ENCODE measurements at regions not wholly inside any gene's neighbourhood (a gene's known extent, or its start where the extent isn't known, plus 50 kb on each side); places are given as distances from the start of the nearest gene placed in this dataset.

DNA sequence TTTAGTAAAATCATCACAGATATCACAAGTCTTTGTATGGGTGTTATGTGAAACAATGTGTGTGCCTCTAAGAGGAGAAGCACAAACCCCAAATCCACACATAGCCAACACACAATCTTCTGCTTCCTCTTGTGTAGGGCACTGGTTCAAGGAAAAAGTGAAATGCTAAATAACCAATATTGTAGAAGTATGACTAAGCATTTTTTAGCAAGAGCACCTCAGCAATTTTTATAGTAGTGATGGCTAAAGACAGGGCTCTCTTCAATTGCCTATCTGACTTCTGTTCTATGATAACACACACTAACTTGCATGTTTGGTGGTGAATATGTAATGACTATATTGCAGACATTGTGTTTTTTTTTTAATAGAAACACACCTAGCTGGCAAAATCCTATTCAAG is 997.9 kb upstream of the ALCAM start:
- no peaks in the 10 kb centered on the region for H3K27me3 ChIP-seq
- no peak overlapping the region for H3K27ac ChIP-seq
- no peaks in the 10 kb centered on the region for H3K36me3 ChIP-seq
- TF ChIP-seq POLR2A (IDR thresholded peaks at IDR 0.05) (no peak), CTCF (IDR thresholded peaks at IDR 0.05) (no peak)
- H3K9me3 ChIP-seq = no peaks in the 10 kb centered on the region
- no peak for ATAC-seq
- no peak overlapping the region for H3K4me3 ChIP-seq
- intact Hi-C loops (cut with DNase I) = no loop called here
- no peak for DNase-seq
- no peaks in the 10 kb centered on the region for H3K4me1 ChIP-seq

DNA sequence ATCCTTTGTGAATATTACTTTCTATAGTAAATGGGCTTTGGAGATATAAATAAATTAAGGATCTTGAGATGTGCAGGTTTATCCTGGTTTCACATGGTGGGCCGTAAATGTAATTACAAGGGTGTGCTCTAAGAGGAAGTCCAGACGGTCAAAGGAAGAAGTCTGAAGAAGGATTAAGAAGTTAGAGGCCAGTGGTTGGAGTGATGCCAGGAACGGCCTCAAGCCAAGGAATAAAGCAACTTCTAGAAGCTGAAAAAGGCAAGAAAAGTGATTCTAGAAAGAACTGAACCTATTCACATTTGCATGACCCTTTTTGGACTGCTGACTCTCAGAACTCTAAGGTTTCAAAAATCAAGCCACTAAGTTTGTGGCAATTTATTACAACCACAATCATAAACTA is 981.3 kb upstream of the ALCAM start:
- ATAC-seq (no peak), DNase-seq (peak in 2 of 5 donors; percentile 25 to 40)
- Histone ChIP-seq H3K4me1 (no peaks in the 10 kb centered on the region), H3K27me3 (no peaks in the 10 kb centered on the region), H3K4me3 (no peak overlapping the region), H3K36me3 (no peaks in the 10 kb centered on the region), H3K9me3 (no peaks in the 10 kb centered on the region), H3K27ac (no peak overlapping the region)
- TF ChIP-seq POLR2A (IDR thresholded peaks at IDR 0.05) = no peak
- no peak for TF ChIP-seq CTCF (IDR thresholded peaks at IDR 0.05)
- intact Hi-C loops (cut with DNase I) = no loop called here
- WGBS, 4 donors = 37 to 47% (median 42%) methylated on average over 3 of the region's 3 CpGs

DNA sequence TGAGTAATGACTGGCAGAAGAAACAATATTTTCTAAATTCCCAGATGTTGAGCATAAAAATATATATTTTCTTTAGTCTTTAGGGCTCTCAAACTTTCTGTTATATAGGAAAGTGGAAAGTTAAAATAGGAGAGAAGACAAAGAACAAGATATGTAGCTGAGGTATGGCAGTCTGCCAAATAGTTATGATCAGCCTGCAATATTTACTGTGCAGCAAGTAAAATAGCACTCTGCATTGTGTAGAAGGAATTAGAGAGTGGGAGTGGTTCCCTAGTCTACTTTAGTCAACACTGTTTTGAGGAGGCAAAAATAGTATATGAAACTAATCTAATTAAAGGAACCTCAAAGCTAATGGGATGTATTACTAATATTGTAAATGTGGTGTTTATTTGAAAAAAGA is 978.1 kb upstream of the ALCAM start:
- DNase-seq (no peak), ATAC-seq (no peak)
- Histone ChIP-seq H3K27me3 (no peaks in the 10 kb centered on the region), H3K9me3 (no peaks in the 10 kb centered on the region), H3K27ac (no peak overlapping the region), H3K4me3 (no peak overlapping the region), H3K36me3 (no peaks in the 10 kb centered on the region), H3K4me1 (no peaks in the 10 kb centered on the region)
- TF ChIP-seq CTCF (IDR thresholded peaks at IDR 0.05) (no peak), POLR2A (IDR thresholded peaks at IDR 0.05) (no peak)
- intact Hi-C loops (cut with DNase I) = no loop called here

DNA sequence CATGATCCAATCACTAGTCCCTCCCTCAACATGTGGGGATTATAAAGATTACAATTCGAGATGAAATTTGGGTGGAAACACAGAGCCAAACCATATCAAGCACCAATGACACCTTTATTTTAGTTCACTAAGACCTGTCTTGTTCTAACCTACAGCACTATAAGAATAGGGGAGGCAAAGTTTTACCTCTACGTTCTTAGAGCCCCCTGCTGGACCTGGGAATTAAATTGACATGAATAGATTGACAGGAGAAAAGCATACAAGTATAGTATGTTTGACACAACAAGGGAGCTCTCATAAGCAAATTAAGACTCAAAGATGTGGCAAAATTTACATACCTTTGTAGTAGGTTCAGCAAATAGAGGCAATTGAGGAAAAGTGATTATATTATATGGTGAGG is 974.4 kb upstream of the ALCAM start:
- ATAC-seq (no peak), DNase-seq (no peak)
- no peak overlapping the region for H3K4me3 ChIP-seq
- 59 to 80% (median 64%) methylated on average over 2 of the region's 2 CpGs for WGBS, 4 donors
- H3K9me3 ChIP-seq = no peaks in the 10 kb centered on the region
- H3K27me3 ChIP-seq = no peaks in the 10 kb centered on the region
- H3K36me3 ChIP-seq = no peaks in the 10 kb centered on the region
- TF ChIP-seq CTCF (IDR thresholded peaks at IDR 0.05) = no peak
- TF ChIP-seq POLR2A (IDR thresholded peaks at IDR 0.05) = no peak
- H3K4me1 ChIP-seq = no peaks in the 10 kb centered on the region
- intact Hi-C loops (cut with DNase I) = no loop called here
- H3K27ac ChIP-seq = no peak overlapping the region
